Activated T-cell treated with anti-CD3 and anti-CD28 coated beads for 48 hours (primary cell): ENCODE measurements at regions not wholly inside any gene's neighbourhood (a gene's known extent, or its start where the extent isn't known, plus 50 kb on each side); places are given as distances from the start of the nearest gene placed in this dataset.

ENCODE experiments used
- DNase-seq: peaks from one replicate; pipeline ENCODE4 v3.0.0-alpha.2; 2020; ENCODE audit warnings: low read depth

GRCh38 chr20:59376109-59376841 is 75.9 kb downstream of the EDN3 start:
- no peak for DNase-seq

DNA sequence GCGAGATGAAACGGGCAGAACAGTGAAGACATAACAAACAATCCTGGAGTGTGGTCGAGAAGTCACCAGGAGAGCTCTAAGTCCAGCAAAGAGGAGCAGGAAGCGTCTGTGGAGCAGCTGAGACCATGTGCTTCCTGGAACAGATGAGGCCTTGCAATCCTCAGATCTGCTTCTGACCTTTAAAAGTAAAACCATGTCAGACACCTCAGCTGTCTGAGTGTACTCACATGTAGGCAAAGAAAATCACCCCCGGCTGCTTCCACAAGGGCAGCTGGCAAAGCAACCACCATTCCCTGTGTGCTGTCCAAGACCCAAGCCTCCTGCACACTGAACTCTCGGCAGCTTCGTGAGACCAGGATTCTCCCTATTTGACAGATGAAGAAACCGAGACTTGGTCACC is 76.6 kb downstream of the EDN3 start:
- no peak for DNase-seq

GRCh38 chr20:59377842-59378241 is 77.4 kb downstream of the EDN3 start:
- DNase-seq, result no peak

GRCh38 chr20:59378396-59378795 is 78.0 kb downstream of the EDN3 start:
- DNase-seq, result no peak

GRCh38 chr20:59378966-59379365 is 78.6 kb downstream of the EDN3 start:
- DNase-seq, result no peak

GRCh38 chr20:59381689-59382088 is 81.3 kb downstream of the EDN3 start:
- no peak for DNase-seq

DNA sequence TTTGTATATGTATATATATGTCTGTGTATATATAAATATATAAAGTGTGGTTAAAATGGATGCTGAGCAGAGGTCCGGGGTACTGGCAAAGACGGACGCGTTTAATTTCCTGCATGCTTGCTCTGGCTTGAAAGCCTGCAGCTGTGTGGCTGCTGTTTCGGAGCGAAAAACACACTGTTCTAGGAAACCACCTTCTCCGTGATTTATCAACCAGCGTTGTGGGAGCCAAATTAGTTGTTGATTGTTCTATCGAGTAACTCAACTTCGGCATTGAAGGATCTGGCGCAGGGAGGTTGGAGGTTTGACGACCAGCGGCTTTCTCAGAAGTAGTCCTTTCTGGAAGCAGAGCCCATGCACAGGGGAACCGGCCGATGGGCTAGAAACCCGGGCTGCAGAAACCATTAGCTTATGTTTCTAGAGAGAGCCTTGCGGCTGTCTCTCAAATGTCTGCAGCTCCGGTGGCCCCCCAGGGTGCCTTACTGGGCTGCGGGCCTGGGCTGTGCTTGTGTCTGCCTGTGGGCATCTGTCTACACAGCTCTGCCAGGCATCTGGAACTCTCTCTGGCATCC is 81.8 kb downstream of the EDN3 start:
- no peak for DNase-seq

DNA sequence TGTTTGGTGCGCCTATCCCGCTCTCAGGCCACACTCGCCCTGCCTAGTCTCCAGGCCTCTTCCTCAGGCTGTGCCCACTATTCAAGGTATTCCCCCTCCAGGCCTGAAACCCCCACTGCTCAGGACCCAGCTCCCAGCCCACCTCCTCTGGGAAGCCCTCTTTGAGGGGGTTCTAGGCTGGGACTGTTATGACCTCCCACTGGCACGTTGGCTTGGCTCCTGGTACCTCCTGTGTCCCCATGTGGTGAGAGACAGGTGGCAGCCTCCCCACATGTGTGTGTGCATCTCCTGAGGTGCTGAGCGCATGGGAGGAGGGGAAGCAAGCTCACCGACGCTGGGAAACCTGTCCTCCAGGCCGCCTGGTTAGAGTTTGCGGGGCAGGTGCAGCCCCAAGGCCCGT is 82.5 kb downstream of the EDN3 start:
- no peak for DNase-seq

GRCh38 chr20:59385038-59385437 is 84.6 kb downstream of the EDN3 start:
- no peak for DNase-seq

GRCh38 chr20:59385480-59385879 is 85.1 kb downstream of the EDN3 start:
- DNase-seq, result no peak

DNA sequence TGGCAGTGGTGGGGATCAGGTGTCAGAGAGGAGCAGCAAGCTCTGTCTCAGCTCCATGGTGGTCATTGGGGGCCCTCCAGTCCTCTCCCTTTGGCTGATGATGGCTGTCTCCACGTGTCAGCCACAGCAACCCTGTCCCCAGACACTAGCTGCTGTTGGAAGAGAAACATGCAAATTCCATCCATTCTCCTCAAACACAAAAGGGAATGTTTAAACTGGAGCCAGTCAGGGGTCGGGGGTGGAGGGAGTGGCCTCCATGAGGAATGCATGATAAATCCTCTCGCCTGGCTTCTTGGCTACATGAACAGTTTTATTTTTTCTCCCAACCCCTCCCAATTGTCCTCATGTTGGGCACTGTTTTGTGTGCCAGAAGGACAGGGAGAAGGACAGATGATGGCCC is 86.4 kb downstream of the EDN3 start:
- no peak for DNase-seq

DNA sequence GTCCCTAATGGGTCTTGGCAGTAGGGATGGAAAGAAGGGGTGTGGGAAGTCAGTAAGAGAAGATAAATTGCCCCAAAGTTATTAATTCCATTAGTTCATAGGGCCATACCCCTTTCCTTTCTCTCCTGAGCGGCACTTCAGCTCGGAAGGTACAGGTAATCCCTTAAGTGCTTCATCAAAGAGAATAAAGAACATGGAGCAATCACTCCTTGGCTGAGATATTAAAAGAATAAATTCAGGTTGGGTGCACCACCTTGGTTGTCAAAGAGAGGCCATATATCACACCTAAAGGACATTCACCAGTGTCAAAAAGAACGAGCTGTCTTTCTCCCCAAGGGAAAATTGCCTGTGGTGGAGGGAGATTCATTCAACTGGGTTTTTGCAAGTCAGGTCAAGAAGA is 87.5 kb downstream of the EDN3 start:
- no peak for DNase-seq

DNA sequence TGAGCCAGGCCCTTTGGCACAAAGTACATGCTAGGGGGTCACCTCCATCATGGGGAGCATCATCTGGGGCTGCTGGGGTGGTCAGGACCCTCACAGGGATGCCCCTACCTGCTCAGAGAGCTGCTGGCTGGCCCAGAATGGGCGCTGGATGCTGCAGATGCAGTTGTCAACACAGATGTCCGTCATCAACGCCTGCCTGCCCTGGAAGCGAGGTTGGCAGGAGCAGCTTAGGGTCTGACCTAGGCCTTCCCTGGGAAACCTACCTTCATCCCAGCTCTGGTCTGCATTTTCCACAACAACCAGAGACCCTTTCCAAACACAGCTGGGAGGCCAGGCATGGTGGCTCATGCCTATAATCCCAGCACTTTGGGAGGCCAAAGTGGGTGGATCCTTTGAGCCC is 88.0 kb downstream of the EDN3 start:
- no peak for DNase-seq

- no peak for DNase-seq
Measured at GRCh38 chr20:59390437-59390836, 90.0 kb downstream of the EDN3 start.

DNA sequence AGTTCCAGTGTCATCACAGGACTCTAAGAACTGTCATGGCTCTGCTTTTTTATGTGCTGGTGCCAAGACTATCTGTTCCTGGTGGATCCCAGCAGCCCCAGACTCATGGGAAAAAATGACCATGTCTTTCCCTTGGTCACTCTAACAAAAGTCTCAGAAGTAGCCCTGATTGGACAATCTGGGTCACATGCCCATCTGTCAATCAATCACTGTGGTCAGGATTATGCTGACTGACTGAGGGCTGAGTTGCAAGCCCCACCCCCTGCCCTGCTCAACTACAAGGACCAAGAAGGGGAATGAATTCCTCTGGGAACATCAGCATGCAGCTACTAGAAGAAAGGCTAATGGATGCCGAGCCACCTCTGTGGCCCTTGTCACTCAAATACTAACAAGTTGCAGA is 91.6 kb downstream of the EDN3 start:
- no peak for DNase-seq

GRCh38 chr20:59392736-59393135 is 92.3 kb downstream of the EDN3 start:
- DNase-seq, result no peak

- DNase-seq, result no peak
Measured at GRCh38 chr20:59393142-59393541, 92.7 kb downstream of the EDN3 start.

DNA sequence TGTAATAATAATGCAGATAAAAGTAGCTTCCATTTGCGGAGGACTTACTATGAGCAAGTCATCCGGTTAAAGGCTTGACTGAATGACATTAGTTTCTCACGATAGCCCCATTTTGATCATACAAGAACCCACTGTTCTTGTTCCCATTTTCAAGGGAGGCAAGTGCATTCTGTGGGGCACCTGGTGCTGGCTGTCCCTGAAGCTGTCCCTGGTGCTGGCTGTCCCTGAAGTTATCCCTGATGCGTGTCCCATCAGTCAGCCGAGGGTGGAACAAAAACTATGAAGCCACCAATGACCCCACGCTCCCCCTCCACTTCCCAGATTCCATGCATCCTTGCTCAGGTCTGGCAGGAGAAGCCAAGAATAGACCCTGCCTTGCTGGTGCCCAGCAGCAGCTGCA is 95.3 kb downstream of the EDN3 start:
- no peak for DNase-seq

DNA sequence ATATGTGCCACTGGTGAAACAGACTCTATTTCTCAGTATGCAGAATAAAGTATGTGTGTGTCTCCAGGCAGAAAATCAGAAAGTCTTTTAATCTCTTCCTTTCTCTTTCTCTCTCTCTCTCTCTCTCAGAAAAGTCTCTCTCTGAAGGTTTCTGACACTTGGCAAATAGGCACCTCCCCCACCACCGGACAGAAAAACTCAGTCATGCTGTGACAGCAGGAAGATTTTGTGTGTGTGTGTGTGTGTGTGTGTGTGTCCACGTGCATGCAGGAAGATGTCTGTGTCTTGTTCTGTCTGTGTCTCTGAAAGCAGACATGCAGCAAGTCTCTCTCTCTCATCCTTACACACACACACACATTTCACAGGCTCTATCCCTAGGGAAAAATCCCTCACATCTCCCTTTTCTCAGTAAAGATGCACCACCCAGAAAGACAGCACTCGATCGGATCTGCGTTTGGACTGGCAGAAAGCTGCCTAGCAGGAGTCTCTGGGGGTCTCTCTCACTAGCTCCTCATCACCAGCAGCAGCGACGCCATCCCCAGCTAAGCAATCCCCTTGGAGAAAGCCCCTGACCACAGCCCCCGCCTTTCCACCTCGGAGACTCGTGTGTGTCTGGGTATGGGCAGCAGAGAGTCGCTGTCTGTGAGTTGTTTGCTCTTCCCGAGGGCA is 98.3 kb downstream of the EDN3 start:
- no peak for DNase-seq

- DNase-seq, result no peak
Measured at GRCh38 chr20:59399426-59400099, 99.2 kb downstream of the EDN3 start.

GRCh38 chr20:59400708-59401107 is 100.3 kb downstream of the EDN3 start:
- peak; percentile 8 for DNase-seq

DNA sequence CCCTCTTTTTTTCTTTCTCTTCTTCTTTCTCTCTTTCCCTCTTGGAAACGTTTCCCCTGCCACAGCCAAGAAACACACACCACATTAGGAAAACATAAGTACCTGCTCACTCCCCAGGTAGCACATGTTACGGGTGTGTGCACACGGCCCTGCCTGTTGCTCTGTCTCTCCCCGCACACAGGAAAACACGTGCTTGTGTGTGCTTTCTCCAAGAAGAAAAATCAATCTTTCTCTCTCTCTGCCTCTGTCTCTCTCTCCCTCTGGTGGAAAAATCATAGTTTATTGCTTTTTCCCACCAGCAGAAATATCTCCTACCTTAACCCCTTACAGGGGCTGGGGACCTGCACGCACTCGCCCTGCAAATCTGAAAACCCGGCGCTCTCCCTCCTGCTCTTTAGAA is 102.3 kb downstream of the EDN3 start:
- DNase-seq, result no peak
